HFF-Myc (cell line): ENCODE measurements at regions not wholly inside any gene's neighbourhood (a gene's known extent, or its start where the extent isn't known, plus 50 kb on each side); places are given as distances from the start of the nearest gene placed in this dataset.

Source experiments
- DNase-seq: peaks from one replicate; pipeline ENCODE4 v3.0.0-alpha.2; 2011; ENCODE audit warnings: low read depth; ENCODE audit errors: extremely low read depth
- H3K4me3 ChIP-seq: replicated peaks from 2 replicates; pipeline ENCODE4 v1.5.1; 2011; ENCODE audit warnings: low read depth, mild to moderate bottlenecking, control low read depth, low read length
- TF ChIP-seq, protein P1 (sequence below): IDR thresholded peaks from 2 replicates; pipeline ENCODE4 v1.5.1; 2012; ENCODE audit warnings: mild to moderate bottlenecking, low read depth, low read length, control low read depth; ENCODE audit errors: missing control alignments

DNA sequence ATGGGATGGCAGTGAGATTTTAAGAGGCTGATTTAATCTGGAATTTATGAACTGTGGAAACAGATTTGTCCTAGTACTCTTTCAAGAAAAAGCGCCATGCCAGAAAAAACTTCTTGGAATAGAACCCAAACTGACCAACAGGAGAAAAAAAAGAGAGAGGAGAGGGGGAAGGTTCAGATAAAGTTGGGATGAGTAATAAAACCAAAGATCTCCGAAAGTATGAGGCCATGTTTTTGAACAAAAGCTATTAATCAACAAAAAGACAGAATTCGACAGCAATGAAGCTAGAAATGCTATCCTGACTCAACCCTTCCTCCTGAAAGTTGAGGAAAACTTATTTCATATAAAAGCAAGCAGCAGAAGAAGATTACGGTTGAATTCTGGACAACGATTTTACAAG, 135.5 kb downstream of the CEMIP2 start:
- DNase-seq = no peak

DNA sequence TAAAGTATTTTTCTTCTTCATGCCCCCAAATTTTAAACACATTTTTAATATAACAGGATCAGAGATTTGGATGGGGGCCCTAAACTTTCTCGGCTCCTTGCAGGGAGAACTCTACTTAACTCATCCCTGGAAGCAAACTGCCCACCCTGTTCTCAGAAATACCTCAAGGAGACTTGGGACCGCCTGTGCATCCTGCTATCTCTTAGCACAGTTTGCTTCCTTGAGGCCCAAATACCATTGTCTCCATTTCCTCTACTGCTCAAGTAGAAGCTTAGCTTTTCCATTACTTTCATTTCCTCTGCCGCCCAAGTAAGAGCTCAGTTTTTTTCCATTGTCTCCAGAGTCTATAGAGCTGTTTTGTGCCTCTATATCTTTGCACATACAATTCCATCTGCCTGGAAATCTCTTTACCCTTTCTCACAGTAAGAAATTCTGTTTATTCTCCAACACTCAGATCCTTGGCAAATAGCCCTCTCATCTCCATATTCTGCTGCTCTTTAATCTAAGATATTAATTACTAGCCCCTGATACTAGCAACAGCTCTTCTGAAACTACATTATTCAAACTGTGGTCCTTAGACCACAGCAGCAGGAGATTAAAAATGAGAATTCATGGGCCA, 137.8 kb downstream of the CEMIP2 start:
- H3K4me3 ChIP-seq = no peak overlapping the region
- no peak for DNase-seq
- TF ChIP-seq, protein P1, sequence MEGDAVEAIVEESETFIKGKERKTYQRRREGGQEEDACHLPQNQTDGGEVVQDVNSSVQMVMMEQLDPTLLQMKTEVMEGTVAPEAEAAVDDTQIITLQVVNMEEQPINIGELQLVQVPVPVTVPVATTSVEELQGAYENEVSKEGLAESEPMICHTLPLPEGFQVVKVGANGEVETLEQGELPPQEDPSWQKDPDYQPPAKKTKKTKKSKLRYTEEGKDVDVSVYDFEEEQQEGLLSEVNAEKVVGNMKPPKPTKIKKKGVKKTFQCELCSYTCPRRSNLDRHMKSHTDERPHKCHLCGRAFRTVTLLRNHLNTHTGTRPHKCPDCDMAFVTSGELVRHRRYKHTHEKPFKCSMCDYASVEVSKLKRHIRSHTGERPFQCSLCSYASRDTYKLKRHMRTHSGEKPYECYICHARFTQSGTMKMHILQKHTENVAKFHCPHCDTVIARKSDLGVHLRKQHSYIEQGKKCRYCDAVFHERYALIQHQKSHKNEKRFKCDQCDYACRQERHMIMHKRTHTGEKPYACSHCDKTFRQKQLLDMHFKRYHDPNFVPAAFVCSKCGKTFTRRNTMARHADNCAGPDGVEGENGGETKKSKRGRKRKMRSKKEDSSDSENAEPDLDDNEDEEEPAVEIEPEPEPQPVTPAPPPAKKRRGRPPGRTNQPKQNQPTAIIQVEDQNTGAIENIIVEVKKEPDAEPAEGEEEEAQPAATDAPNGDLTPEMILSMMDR = no peak

More for the DNA sequence above, 135.5 kb downstream of the CEMIP2 start:
- TF ChIP-seq, protein P1 = no peak
- H3K4me3 ChIP-seq = no peak overlapping the region

DNA sequence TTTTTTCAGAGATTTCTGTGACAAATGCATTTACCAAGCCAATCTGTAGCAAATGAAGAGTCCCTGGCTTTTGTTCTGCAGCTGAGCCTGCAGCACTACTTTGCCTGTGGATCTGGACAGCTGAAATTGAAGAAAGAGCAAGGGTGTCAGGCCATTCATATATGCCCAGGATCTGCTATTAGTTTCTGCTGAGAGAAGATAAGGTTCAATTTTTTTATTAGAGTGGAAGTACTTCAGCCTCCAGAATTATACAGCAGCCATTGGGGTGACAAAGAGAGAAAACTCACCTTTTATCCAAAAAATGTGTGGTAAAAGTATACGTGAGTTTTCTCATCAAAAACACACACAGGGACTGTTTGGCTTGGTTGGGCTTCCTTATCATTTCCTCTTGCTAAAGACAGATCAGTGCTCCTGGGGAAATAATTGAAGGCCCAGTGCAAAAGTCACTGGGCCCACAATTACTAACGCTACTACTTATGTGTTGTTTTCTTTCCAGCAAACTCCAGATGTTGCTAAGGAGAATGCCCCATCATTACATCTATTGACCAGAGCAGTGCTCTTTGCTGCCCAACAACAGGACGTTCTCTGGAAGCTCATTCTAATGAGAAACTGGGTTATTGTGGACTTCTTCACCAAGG, 138.6 kb downstream of the CEMIP2 start:
- H3K4me3 ChIP-seq = no peak overlapping the region
- TF ChIP-seq, protein P1 = no peak
- no peak for DNase-seq

DNA sequence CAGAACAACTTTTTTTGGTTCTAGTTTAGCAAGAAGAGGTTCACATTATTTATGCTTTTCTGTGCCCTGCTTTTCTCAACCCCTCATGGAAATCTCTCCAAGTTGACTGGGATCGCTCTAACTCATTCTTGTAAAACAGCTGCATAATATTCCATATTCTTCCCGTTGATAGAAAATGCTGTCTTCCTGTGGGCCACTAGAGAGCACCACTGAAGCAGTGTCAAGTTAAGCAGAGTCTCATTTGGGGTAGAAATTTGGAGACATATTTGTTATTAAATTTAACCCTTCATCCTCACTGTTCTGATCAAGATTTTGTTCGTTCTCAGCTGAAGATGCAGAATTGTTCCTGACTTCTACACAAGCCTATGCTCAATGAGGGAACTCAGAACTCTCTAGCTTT, 140.1 kb downstream of the CEMIP2 start:
- TF ChIP-seq, protein P1 = peak; percentile 28
- H3K4me3 ChIP-seq = no peak overlapping the region
- DNase-seq = no peak

DNA sequence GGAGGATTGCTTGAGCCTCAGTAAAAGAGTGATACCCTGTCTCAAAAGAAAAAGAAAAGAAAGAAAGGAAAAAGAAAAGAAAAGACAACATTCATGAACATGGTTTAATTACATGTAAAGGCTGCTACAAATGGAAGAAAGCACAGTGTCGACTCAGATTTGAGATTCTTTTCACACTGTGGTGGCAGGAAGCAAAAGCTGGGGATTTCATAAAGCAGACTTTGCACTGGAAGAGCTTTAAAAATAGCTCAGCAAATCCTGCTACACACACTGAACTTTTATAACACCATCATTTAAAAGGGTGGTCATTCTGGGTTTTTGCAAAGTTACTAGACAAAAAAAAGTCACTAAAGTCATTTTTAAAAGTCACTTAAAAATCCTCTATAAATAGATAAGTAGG, 140.8 kb downstream of the CEMIP2 start:
- TF ChIP-seq, protein P1 = no peak
- DNase-seq = no peak
- H3K4me3 ChIP-seq = no peak overlapping the region

DNA sequence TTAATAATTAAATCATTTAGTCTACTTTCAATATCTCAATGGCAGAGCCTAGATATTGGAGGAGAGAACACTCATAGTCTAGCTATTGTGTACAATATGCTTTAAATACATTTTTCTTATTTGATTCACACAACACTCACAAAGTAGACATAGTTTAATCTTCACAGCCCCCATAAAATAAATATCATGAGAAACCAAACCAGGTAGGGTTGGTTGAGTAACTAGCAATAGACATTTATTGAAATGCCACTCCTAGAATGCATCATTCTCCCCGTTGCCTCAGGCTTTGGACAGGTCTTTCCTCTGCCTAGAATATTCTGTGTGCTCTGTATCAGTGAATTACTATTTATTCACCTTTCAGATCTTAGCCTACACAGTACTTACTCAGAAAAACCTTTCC, 141.9 kb downstream of the CEMIP2 start:
- no peak overlapping the region for H3K4me3 ChIP-seq
- DNase-seq = no peak
- TF ChIP-seq, protein P1 = no peak
